ENCODE measurements at regions not wholly inside any gene's neighbourhood (a gene's known extent, or its start where the extent isn't known, plus 50 kb on each side); places are given as distances from the start of the nearest gene placed in this dataset.

DNA sequence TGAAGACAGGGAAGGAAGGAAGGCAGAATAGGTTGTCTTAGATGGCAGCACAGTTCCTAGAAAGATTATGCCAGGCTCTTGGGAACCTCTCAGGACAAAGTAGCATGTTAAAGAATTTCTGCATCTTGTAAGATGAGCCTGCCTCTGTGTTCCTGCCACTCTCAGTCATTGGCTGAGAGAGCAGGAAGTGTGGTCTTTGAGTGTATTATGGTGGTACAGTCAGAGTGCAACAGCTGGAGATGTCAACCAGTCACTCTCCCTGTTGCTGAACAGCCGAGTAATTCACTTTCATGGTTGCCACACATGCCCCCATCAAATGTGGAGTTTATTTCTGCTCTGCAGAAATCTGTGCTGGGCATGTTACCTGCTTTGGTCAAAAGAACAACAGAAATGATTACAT lies 659.6 kb upstream of the RIOK2 start:
- DNase-seq (ENCODE audit: low read depth): no peak
- in situ Hi-C loops (cut with HindIII; ENCODE audit: low pct_unique_long_range_greater_than_20kb, low sequenced_read_pairs): no loop called here

DNA sequence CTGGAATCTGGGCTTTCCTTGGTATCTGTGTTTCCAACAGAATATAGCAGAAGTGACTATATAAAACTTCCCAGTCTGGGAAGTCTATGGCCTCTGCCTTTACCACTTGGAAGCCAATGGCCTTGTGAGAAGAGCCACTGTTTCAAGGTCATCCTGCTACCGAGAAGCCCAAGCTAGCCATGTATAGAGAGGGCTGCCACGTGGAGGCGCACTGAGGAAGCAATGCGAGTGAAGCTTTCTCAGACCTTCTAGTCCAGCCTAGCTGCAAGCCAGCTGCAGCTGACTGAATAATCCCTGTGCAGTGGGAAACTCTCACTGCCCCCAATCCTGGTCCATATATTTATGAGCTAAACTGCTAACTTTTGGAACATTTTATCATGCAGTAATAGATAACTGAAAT lies 661.8 kb upstream of the RIOK2 start:
- no peak for DNase-seq (ENCODE audit: low read depth)
- in situ Hi-C loops (cut with HindIII; ENCODE audit: low pct_unique_long_range_greater_than_20kb, low sequenced_read_pairs): no loop called here

DNA sequence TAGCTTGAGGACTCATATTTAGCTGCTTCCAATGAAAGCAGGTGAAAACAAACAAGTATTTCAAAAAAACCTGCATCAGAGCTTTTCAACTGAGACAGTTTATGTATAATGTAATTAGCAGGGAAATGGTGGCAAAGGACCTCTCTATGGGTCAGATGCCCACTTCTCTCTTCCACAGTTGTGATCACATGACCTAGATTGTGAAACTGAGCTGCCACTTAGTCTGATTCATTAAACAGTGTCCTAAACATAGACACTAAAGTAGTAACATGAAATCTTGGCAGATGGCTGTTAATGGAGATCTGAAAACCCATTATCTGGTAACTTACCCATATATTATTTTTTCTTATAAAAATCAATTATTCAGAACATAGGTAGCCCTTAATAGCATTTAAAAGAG lies 663.6 kb upstream of the RIOK2 start:
- in situ Hi-C loops (cut with HindIII; ENCODE audit: low pct_unique_long_range_greater_than_20kb, low sequenced_read_pairs): no loop called here
- no peak for DNase-seq (ENCODE audit: low read depth)

DNA sequence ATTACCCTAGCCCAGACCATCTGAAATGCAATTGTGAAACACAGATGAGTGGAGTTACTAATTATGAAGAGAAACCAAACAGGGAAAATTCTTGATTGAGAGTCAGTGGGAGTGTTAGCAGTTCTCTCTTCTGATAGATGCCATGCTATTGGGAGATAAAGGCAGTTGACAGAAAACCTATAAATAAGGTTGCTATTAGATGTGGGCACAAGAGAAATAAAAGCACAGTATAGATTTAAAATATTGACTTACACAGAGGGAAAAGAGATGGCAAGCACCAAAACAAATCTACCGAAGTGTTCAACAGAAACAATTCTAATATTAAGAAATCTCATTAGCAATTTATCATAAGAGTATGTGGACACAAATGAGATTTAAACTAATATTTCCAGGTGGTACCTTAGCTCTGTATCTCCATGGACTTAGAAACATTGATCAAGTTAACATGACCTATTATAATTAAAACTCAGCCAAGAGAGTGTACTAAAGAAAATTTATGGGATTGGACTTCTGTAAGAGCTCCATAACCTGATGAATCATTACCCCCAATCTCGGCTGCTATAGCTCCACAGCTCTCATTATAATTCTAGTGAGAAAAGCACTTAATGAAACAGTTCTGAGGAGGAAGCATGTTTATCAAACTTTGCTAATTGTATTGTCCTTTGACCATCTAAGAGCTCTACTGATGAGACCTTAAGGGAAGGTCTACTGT lies 665.0 kb upstream of the RIOK2 start:
- DNase-seq (ENCODE audit: low read depth): no peak
- in situ Hi-C loops (cut with HindIII; ENCODE audit: low pct_unique_long_range_greater_than_20kb, low sequenced_read_pairs): no loop called here

DNA sequence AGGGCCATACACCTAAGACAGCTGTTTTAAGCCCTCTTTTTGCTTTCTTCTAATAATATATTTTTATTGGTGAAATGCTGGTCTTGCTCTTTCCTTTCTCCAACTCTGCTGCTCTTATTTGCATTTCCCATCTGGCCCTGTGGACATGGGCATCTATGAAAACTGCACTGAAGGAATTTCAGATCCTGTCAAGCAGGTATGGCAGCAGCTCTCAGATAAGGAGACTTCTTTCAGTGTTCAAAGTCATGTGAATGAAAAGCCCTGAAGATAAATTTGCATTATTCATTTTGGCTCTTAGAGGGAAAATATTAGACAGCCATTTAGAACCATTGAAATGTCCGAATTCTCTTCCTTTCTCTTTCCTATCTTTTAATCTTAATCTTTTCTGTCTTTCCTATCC lies 668.0 kb upstream of the RIOK2 start:
- in situ Hi-C loops (cut with HindIII; ENCODE audit: low pct_unique_long_range_greater_than_20kb, low sequenced_read_pairs): no loop called here

DNA sequence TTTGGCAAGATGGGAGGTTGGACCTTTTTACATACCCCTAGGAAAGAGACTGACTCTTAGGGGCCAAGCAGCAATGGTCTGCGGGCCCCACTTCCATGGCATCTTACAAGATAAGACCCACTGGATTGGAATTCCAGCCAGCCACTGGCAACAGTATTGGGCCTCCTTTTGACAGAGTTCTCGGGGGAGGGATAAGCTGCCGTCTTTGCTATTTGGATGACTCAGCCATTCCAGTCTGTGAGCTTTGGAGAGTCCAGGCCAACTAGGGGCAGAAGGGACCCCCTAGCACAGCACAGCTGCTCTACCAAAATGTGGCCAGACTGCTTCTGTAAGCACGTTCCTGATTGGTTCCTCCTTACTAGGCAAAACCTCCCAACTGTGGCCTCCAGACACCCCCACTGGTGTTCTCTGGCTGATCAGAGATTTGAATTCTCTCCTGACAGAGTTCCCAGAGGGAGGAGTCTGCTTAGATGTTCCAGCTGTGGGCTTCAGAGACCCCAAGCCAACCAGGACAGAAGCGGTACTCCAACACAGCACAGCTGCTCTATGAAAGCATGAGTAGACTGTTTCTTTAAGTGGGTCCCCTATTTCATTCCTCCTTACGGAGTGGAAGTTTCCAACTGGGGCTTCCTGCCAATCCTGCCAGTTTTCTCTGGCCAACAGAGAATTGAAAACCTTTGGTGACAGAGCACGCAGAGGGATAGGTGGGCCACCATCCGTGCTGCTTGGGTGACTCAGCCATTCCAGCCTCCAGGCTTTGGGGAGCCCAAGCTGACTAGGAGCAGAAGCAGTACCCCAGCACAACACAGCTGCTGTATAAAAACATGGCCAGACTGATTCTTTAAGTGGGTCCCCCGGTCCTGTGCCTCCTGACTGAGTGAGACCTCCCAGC lies 672.1 kb upstream of the RIOK2 start:
- in situ Hi-C loops (cut with HindIII; ENCODE audit: low pct_unique_long_range_greater_than_20kb, low sequenced_read_pairs): no loop called here
- no peak for DNase-seq (ENCODE audit: low read depth)

More for the DNA sequence above, 668.0 kb upstream of the RIOK2 start:
- no peak for DNase-seq (ENCODE audit: low read depth)

DNA sequence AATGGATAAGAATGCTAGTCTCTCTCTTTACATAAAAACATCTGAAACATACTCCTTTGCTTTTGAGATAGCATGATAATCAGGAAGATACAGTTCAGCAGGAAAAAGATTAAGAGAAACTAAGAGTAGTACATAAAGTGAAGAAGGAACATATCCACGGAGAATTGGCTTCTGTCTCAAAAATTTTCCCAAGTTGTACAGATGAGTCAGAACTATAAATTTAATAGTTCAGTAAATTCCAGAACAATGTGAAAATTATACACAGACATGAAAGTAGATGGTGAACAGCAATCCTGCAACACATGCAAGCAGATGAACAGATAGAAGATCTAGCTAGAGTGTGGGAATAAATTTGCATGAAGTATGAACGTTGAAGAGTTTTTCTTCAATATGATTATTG lies 691.4 kb upstream of the RIOK2 start:
- no peak for DNase-seq (ENCODE audit: low read depth)
- in situ Hi-C loops (cut with HindIII; ENCODE audit: low pct_unique_long_range_greater_than_20kb, low sequenced_read_pairs): no loop called here

DNA sequence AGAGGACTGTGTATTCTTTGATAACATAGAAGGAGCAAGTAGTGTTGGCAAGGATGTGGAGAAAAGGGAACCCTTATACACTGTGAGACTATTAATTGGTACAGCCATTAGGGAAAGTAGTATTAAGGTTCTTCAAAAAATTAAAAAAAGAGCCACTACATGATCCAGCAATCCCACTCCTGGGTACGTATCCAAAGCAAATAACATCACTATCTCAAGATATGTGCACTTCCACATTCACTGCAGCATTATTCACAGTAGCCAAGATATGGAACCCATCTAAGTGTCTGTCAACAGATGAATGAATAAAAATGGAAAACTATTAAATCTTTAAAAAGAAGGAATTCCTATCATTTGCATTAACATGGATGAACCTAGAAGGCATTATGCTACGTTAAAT lies 693.2 kb upstream of the RIOK2 start:
- no peak for DNase-seq (ENCODE audit: low read depth)
- in situ Hi-C loops (cut with HindIII; ENCODE audit: low pct_unique_long_range_greater_than_20kb, low sequenced_read_pairs): no loop called here

DNA sequence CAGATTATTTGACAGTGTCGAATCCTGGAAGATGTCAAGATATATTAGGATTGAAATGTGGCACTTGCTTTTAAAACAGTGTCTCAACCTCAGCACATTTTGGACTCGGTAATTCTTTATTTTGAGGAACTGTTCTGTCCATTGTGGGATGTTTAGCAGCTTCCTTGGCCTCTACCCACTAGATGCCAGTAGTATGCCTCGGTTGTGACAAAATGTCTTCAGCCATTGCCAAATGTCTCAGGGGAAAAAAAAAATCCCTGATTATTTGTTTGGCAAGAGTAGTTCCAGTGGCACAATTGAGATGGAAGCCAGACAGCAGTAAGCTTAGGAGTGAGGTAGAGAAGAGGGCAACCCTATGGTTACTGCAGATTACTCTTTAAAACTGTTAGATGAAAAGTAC lies 694.5 kb upstream of the RIOK2 start:
- in situ Hi-C loops (cut with HindIII; ENCODE audit: low pct_unique_long_range_greater_than_20kb, low sequenced_read_pairs): no loop called here
- DNase-seq (ENCODE audit: low read depth): no peak

DNA sequence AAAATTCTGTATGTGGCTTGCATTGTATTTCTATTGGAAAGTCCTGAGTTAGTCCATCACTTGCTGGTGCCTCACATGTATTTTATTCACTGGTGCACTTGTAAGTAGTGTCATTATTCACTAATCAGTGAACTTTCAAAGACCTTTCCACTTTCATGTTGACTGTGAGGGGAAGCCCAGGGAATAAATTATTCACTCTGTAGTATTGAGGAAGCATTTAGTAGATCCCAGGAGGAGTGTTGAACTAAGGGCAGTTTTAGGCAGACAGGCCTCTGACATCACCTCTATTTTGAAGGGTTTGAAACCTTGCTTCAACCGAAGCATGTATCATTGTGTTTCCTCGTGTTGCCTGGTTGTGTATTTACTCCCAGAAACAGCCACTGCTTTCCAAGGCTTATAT lies 705.4 kb upstream of the RIOK2 start:
- no peak for DNase-seq (ENCODE audit: low read depth)
- in situ Hi-C loops (cut with HindIII; ENCODE audit: low pct_unique_long_range_greater_than_20kb, low sequenced_read_pairs): no loop called here

DNA sequence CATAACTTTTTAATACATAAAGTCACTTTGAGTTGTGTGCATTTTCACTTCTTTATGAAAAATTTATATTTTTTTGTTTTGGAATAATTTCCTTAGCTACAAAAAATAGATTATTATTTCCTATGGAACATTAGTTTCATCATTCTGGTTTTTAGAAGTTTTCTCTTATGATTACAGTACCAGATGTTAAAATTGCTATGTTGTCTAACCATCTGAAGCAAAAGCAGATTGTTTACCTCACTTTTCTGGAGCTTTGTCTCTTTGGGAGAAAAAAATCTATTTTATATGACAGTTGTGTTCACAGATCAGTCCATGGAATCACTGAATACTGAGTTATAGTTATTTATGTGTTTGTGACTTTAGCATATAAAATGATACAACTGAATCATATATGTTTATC lies 708.9 kb upstream of the RIOK2 start:
- in situ Hi-C loops (cut with HindIII; ENCODE audit: low pct_unique_long_range_greater_than_20kb, low sequenced_read_pairs): no loop called here
- DNase-seq (ENCODE audit: low read depth): no peak

DNA sequence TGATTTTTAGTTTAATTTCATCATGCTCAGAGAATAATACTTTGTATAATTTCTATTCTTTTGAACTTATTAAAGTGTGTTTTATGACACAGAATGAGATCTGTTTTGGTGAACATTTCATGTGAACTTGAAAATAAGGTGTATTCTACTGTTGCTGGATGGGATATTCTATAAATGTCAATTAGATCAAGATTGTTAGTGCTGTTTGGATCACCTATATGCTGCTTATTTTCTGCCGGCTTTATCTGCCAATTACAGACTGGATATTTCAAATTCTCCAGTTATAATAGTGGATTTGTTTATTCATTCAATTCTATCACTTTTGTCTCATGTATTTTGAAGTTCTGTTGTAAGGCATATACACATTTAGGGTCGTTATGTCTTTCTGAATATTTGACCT lies 720.7 kb upstream of the RIOK2 start:
- in situ Hi-C loops (cut with HindIII; ENCODE audit: low pct_unique_long_range_greater_than_20kb, low sequenced_read_pairs): no loop called here
- no peak for DNase-seq (ENCODE audit: low read depth)

DNA sequence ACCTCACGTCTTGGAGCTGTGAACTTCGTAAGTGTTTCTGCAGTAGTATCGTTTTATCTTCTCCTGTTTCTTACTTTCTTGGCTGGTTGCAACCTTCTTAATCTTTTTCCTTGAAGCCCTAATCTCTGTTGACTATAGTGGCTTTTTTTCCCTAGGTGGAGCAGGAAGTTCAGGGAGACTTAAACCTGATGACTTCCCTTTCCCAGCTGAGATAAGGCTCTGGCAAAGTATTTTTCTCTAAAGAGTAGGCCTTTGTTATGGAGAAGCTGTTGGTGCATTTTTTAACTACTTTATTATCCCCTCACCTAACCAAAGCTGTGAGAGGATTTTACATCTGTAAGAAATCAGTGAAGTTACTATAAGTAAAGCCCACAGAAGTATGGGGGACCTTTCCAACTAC lies 723.1 kb upstream of the RIOK2 start:
- no peak for DNase-seq (ENCODE audit: low read depth)
- in situ Hi-C loops (cut with HindIII; ENCODE audit: low pct_unique_long_range_greater_than_20kb, low sequenced_read_pairs): no loop called here

DNA sequence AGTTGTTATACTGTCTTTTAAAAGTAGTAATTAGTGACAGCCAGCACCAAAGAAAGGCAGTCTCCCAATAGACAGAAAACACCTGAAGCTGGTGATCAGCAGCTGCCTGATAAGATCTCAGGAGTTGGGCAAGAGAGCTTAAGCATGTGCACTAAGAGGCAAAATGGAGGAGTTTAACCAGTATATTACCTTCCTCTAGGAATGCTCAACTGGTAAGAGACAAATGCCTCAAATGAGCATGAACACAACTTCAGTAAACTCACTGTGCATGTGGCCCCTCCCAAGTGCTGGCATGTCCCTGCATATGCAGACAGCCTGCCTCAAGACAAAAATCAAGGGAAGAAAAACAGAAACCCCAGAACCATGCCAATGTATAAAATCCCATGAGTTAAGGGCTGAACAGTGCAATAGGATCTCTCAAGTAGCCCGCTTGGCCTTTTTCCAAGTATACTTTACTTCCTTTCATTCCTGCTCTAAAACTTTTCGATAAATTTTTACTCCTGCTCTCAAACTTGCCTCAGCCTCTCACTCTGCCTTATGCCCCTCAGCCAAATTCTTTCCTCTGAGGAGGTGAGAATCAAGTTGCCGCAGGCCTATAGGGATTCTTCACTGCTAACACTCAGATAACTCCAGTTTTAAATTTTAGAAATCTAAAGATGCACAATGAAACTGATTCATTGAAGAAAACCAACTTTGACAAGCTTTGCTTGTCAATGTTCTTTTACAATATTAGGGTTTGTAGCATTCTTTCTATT lies 724.8 kb upstream of the RIOK2 start:
- in situ Hi-C loops (cut with HindIII; ENCODE audit: low pct_unique_long_range_greater_than_20kb, low sequenced_read_pairs): no loop called here
- no peak for DNase-seq (ENCODE audit: low read depth)

DNA sequence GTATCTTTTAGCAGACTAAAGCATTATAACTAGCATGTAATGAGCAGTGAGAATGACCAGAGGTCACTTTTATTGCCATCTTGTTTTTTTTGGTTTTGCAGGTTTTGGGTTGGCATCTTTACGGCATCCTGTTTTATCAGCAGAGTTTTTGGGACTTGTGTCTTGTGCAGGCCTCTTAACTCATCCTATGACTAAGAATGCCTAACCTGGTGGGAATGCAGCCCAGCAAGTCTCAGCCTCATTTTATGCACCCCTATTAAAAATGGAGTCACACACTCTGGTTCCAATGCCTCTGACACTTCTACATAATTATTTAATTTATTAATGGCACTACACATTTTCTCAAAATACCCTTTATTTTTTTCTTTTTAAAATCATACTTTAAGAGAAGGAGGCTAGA lies 726.5 kb upstream of the RIOK2 start:
- in situ Hi-C loops (cut with HindIII; ENCODE audit: low pct_unique_long_range_greater_than_20kb, low sequenced_read_pairs): no loop called here

DNA sequence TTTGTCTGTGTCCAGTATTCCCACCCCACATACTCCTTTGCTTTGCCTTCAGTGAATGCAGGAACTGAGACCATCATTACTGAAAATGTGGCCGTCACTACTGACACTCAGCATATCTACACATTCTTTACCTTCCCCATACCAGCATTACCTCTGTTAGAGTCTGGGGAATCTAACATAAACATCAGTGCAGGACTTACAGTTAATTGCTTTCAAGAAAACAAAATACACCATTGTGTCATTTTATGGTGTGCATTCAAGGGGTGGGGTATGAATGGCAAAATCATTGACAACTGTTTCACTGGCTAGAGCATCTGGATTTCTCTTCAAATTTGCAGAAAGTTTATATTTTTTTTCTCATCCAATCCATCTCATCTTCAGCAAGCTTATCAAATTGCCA lies 731.4 kb upstream of the RIOK2 start:
- no peak for DNase-seq (ENCODE audit: low read depth)

More for the DNA sequence above, 726.5 kb upstream of the RIOK2 start:
- DNase-seq (ENCODE audit: low read depth): no peak

DNA sequence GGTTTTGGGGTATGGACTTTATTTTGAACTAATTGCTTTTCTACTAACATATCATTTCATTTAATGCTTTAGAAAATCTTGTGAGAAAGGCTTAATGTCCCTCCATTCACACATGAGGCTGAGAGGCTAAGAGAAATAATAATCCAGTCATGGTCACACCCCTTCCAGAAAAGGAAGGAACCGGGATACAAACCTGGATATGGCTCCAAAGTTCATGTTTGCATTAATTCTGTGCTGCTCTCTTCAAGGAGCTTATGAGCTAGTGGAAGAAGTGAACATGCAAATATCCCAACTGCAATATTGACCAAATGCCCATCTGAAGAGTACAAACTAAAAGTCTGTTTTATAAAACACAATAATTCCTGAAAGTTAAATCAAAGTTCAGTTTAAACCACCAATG lies 732.1 kb upstream of the RIOK2 start:
- no peak for DNase-seq (ENCODE audit: low read depth)
- in situ Hi-C loops (cut with HindIII; ENCODE audit: low pct_unique_long_range_greater_than_20kb, low sequenced_read_pairs): no loop called here

More for the DNA sequence above, 731.4 kb upstream of the RIOK2 start:
- in situ Hi-C loops (cut with HindIII; ENCODE audit: low pct_unique_long_range_greater_than_20kb, low sequenced_read_pairs): no loop called here

DNA sequence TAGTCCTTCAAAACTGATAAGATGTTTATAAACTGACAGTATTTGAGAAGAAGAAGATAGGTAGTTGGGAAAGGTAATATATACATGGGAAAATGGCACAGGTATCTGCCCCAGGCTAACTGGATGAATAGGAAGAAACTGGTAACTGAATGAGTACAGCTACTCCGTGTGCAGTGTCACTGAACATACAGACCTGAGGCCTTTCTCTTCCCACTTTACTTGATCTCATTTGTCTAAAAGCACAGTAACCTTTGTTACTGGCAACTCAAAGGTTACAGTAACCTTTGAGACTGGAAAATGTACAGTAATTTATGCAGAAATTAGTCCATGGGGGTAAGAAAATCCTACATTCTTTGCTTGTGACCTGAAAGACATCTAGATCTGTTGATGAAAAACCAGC lies 735.0 kb upstream of the RIOK2 start:
- no peak for DNase-seq (ENCODE audit: low read depth)
- in situ Hi-C loops (cut with HindIII; ENCODE audit: low pct_unique_long_range_greater_than_20kb, low sequenced_read_pairs): no loop called here

DNA sequence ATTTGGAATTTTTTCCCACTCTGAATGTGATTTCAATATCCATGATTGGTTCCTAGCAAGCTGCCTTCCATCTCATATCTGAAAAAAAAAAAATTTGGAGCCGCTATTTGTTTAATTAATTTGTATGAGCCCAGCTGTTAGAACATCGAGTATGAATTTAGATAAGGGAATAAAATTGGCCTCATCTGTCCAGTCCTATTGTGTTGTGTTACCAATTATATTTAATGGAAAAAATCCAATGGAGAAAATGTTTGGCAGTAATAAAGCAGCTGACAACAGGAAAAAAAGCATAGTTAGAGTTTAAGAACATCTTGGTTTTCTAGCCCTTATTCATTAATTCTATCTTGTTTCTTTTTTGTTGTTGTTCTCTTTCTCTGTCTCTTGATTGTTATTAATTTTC lies 735.6 kb upstream of the RIOK2 start:
- DNase-seq (ENCODE audit: low read depth): no peak
- in situ Hi-C loops (cut with HindIII; ENCODE audit: low pct_unique_long_range_greater_than_20kb, low sequenced_read_pairs): no loop called here

Measured in Caki2 (cell line).